ENCODE measurements at regions not wholly inside any gene's neighbourhood (a gene's known extent, or its start where the extent isn't known, plus 50 kb on each side); places are given as distances from the start of the nearest gene placed in this dataset.

DNA sequence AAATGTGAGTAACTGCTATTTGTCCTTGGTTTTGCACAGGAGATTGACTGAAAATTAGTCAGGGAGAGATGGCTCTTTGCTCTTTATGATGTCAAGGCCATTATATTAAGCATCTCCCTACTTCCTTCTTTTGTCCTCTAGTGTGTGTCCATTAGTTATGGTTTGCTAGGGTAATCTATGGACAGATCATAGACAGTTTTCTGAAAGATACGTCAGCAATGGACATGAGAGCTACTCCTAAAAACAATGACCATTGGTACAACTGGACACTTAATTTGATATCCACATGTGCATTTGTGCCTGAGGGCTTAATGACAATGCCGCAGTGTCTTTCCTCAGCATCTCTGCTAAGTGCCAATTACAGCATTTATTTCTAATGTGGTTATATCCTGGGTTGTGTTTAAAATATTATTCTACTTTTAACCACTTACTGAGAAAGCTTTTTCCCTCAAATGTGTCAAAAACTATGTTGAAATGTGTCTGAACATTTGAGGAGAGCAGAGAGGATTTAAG, 218.2 kb upstream of the RFX3 start:
- TF ChIP-seq RAD21 (IDR thresholded peaks at IDR 0.05; ENCODE audit: low read length): no peak; the same call in 1 of the 2 replicates
- TF ChIP-seq, protein P1, sequence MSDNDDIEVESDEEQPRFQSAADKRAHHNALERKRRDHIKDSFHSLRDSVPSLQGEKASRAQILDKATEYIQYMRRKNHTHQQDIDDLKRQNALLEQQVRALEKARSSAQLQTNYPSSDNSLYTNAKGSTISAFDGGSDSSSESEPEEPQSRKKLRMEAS (IDR thresholded peaks at IDR 0.05; ENCODE audit: low read depth): no peak
- TF ChIP-seq, protein P2, sequence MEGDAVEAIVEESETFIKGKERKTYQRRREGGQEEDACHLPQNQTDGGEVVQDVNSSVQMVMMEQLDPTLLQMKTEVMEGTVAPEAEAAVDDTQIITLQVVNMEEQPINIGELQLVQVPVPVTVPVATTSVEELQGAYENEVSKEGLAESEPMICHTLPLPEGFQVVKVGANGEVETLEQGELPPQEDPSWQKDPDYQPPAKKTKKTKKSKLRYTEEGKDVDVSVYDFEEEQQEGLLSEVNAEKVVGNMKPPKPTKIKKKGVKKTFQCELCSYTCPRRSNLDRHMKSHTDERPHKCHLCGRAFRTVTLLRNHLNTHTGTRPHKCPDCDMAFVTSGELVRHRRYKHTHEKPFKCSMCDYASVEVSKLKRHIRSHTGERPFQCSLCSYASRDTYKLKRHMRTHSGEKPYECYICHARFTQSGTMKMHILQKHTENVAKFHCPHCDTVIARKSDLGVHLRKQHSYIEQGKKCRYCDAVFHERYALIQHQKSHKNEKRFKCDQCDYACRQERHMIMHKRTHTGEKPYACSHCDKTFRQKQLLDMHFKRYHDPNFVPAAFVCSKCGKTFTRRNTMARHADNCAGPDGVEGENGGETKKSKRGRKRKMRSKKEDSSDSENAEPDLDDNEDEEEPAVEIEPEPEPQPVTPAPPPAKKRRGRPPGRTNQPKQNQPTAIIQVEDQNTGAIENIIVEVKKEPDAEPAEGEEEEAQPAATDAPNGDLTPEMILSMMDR (IDR thresholded peaks at IDR 0.05): no peak
- TF ChIP-seq GABPA (IDR thresholded peaks at IDR 0.05; ENCODE audit: low read depth): no peak
- TF ChIP-seq, protein P3, sequence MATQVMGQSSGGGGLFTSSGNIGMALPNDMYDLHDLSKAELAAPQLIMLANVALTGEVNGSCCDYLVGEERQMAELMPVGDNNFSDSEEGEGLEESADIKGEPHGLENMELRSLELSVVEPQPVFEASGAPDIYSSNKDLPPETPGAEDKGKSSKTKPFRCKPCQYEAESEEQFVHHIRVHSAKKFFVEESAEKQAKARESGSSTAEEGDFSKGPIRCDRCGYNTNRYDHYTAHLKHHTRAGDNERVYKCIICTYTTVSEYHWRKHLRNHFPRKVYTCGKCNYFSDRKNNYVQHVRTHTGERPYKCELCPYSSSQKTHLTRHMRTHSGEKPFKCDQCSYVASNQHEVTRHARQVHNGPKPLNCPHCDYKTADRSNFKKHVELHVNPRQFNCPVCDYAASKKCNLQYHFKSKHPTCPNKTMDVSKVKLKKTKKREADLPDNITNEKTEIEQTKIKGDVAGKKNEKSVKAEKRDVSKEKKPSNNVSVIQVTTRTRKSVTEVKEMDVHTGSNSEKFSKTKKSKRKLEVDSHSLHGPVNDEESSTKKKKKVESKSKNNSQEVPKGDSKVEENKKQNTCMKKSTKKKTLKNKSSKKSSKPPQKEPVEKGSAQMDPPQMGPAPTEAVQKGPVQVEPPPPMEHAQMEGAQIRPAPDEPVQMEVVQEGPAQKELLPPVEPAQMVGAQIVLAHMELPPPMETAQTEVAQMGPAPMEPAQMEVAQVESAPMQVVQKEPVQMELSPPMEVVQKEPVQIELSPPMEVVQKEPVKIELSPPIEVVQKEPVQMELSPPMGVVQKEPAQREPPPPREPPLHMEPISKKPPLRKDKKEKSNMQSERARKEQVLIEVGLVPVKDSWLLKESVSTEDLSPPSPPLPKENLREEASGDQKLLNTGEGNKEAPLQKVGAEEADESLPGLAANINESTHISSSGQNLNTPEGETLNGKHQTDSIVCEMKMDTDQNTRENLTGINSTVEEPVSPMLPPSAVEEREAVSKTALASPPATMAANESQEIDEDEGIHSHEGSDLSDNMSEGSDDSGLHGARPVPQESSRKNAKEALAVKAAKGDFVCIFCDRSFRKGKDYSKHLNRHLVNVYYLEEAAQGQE (IDR thresholded peaks at IDR 0.05; ENCODE audit: low read depth, low read length): no peak
- TF ChIP-seq RXRA (IDR thresholded peaks at IDR 0.05; ENCODE audit: borderline replicate concordance, low read depth): no peak
- TF ChIP-seq EZH2phosphoT487 (IDR thresholded peaks at IDR 0.05; ENCODE audit: borderline replicate concordance, low read depth): no peak
- no peak for TF ChIP-seq YY1 (IDR thresholded peaks at IDR 0.05; ENCODE audit: low read depth)

All from SK-N-SH (cell line).